ENCODE measurements at regions not wholly inside any gene's neighbourhood (a gene's known extent, or its start where the extent isn't known, plus 50 kb on each side); places are given as distances from the start of the nearest gene placed in this dataset.

DNA sequence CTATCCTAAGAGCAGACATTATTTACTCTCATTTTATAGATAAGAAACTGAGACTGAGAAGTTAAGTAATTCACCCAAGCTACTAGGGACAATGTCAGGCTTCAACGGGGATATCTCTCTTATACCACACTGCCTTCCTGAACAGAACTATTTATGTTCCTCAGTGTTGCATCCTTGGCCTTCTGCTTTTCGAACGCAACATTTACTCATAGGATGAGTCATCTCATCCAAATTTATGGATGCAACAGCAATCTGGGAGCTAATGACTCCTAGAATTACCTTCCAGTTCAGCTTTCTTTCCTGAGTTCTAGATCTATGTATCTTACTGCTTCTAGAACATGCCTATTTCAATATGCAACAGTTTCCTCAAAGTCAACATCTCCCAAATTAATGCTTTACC is 103.6 kb upstream of the PAM start:
- Histone ChIP-seq H3K27ac (ENCODE audit: low read depth in 2 of 2, low read length in 2 of 2) (no peak overlapping the region), H3K9me3 (ENCODE audit: control insufficient read depth in 2 of 3, insufficient read depth in 1 of 3, low read length in 3 of 3) (peaks cover 0 to 2% (median 0%) of the 10 kb centered on the region in 3 donors), H3K4me3 (ENCODE audit: low read length in 3 of 3) (no peak overlapping the region), H3K27me3 (ENCODE audit: control insufficient read depth, insufficient read depth, low read length) (no peaks in the 10 kb centered on the region), H3K36me3 (ENCODE audit: control insufficient read depth in 2 of 3, insufficient read depth in 3 of 3, low read length in 3 of 3) (no peaks in the 10 kb centered on the region), H3K9ac (ENCODE audit: low read length in 3 of 3) (no peak overlapping the region), H3K4me1 (ENCODE audit: control insufficient read depth in 2 of 3, insufficient read depth in 2 of 3, low read depth in 1 of 3, low read length in 3 of 3) (no peaks in the 10 kb centered on the region)
- TF ChIP-seq, protein P1, sequence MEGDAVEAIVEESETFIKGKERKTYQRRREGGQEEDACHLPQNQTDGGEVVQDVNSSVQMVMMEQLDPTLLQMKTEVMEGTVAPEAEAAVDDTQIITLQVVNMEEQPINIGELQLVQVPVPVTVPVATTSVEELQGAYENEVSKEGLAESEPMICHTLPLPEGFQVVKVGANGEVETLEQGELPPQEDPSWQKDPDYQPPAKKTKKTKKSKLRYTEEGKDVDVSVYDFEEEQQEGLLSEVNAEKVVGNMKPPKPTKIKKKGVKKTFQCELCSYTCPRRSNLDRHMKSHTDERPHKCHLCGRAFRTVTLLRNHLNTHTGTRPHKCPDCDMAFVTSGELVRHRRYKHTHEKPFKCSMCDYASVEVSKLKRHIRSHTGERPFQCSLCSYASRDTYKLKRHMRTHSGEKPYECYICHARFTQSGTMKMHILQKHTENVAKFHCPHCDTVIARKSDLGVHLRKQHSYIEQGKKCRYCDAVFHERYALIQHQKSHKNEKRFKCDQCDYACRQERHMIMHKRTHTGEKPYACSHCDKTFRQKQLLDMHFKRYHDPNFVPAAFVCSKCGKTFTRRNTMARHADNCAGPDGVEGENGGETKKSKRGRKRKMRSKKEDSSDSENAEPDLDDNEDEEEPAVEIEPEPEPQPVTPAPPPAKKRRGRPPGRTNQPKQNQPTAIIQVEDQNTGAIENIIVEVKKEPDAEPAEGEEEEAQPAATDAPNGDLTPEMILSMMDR (IDR thresholded peaks at IDR 0.05; ENCODE audit: borderline replicate concordance, extremely low read depth, insufficient read depth): no peak
- intact Hi-C loops (cut with DNase I): no loop called here
- FAIRE-seq (no peak), DNase-seq (no peak)

DNA sequence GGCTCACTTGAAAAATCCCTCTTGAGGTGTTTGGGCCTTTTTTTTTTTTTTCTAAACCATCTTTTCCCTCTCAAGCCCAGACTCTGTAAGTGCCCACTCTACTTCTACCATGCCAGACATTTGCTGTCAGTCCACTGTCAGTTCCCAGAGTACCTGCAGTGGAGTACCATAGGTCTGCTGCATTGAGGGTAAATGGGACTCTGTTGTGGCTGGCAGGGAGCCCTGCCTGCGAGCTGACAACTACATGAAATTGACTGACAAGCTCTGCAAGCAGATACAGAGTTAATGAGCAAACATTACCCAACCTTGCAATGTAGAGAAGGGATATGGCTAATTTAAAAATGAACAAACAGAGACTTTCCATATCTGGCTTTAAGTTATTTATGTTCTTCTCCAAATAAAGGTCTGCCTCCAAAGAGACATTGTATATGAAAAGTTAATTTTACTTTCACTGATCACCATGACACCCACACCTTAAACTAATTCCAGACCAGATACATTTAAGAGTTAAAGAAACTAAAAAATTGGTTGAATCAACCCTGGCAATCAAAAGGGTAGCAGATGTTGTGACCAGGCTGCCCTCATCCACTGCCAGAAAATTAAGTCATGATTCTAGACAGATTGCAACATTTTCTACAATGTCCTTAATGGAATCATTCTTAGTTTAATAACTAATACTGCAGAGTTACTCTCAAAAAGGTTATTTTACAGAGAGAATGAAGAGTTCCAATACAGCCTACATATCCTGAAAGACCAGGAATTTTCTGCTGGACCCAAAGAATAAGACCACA is 100.4 kb upstream of the PAM start:
- no peak overlapping the region for H3K4me3 ChIP-seq (ENCODE audit: low read length in 3 of 3)
- H3K4me1 ChIP-seq (ENCODE audit: control insufficient read depth in 2 of 3, insufficient read depth in 2 of 3, low read depth in 1 of 3, low read length in 3 of 3): no peaks in the 10 kb centered on the region
- no peak for FAIRE-seq
- intact Hi-C loops (cut with DNase I): no loop called here
- H3K27me3 ChIP-seq (ENCODE audit: control insufficient read depth, insufficient read depth, low read length): no peaks in the 10 kb centered on the region
- H3K27ac ChIP-seq (ENCODE audit: low read depth in 2 of 2, low read length in 2 of 2): no peak overlapping the region
- no peak for DNase-seq
- H3K9me3 ChIP-seq (ENCODE audit: control insufficient read depth in 2 of 3, insufficient read depth in 1 of 3, low read length in 3 of 3): no peaks in the 10 kb centered on the region
- no peaks in the 10 kb centered on the region for H3K36me3 ChIP-seq (ENCODE audit: control insufficient read depth in 2 of 3, insufficient read depth in 3 of 3, low read length in 3 of 3)
- H3K9ac ChIP-seq (ENCODE audit: low read length in 3 of 3): no peak overlapping the region
- TF ChIP-seq, protein P1 (IDR thresholded peaks at IDR 0.05; ENCODE audit: borderline replicate concordance, extremely low read depth, insufficient read depth): no peak

DNA sequence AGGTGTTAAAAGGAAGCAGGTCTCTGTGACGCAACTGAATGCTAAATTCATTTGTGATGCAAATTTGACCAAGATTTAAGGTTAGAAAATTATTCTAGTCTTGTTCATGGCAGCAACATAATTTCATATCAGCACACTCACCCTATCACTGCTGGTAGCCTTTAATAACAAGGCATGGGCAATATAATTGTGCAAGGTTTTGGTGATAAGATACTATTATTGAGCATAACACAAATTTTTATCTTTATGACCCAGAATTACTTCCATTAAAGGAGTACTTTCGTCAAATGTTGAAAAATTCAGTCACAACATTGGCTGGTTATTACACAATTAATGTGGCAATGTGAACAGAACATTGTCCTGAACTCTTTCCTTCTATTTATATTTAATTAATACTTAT is 96.0 kb upstream of the PAM start:
- no peak overlapping the region for H3K9ac ChIP-seq (ENCODE audit: low read length in 3 of 3)
- DNase-seq (no peak), FAIRE-seq (no peak)
- no peaks in the 10 kb centered on the region for H3K4me1 ChIP-seq (ENCODE audit: control insufficient read depth in 2 of 3, insufficient read depth in 2 of 3, low read depth in 1 of 3, low read length in 3 of 3)
- H3K27me3 ChIP-seq (ENCODE audit: control insufficient read depth, insufficient read depth, low read length): no peaks in the 10 kb centered on the region
- H3K36me3 ChIP-seq (ENCODE audit: control insufficient read depth in 2 of 3, insufficient read depth in 3 of 3, low read length in 3 of 3): no peaks in the 10 kb centered on the region
- H3K4me3 ChIP-seq (ENCODE audit: low read length in 3 of 3): no peak overlapping the region
- no peaks in the 10 kb centered on the region for H3K9me3 ChIP-seq (ENCODE audit: control insufficient read depth in 2 of 3, insufficient read depth in 1 of 3, low read length in 3 of 3)
- intact Hi-C loops (cut with DNase I): no loop called here
- H3K27ac ChIP-seq (ENCODE audit: low read depth in 2 of 2, low read length in 2 of 2): no peak overlapping the region
- TF ChIP-seq, protein P1 (IDR thresholded peaks at IDR 0.05; ENCODE audit: borderline replicate concordance, extremely low read depth, insufficient read depth): no peak

Measured in kidney (tissue), 13 donors.